RWPE1 (cell line): ENCODE measurements at regions not wholly inside any gene's neighbourhood (a gene's known extent, or its start where the extent isn't known, plus 50 kb on each side); places are given as distances from the start of the nearest gene placed in this dataset.
A peak's percentile ranks its signal among the peaks of the same experiment; 100 is the strongest.
"Not testable (repeated sequence)": the region's sequence is repeated elsewhere in the genome, so short reads cannot be mapped to it uniquely, and the experiment has no call there.

ENCODE experiments used
- CTCF ChIA-PET: fragments of 350-600 bp; sonication (Branson Sonifier 250); formaldehyde crosslinking; extraction: SDS; loops from one replicate; lab custom pipeline; 2021; lab: Yijun Ruan, JAX
- POLR2A ChIA-PET: fragments of 400-600 bp; formaldehyde crosslinking; extraction: SDS; loops from one replicate; lab custom pipeline; 2020; ENCODE audit warnings: antibody characterized with exemption; ENCODE audit not compliant: low non-redundant PET; lab: Yijun Ruan, JAX
- DNase-seq: peaks from one replicate; pipeline ENCODE4 v3.0.0; 2012; ENCODE audit warnings: low spot score
- H3K27ac ChIP-seq: fragments of 450-650 bp; 2 replicates; pipeline ENCODE4 v1.5.1; 2017
- CTCF ChIP-seq: fragments of 450-650 bp; conservative IDR thresholded peaks from 2 replicates; pipeline ENCODE4 v1.5.1; 2017; ENCODE audit warnings: low read depth, mild to moderate bottlenecking

GRCh38 chr5:91315701-91316100, 67.4 kb downstream of the ARRDC3 start:
- DNase-seq: no peak
- CTCF ChIA-PET: no interaction called here
- TF ChIP-seq CTCF: no peak
- POLR2A ChIA-PET: no interaction called here
- no peak overlapping the region for H3K27ac ChIP-seq

- peak overlapping the region; percentile 52 for H3K27ac ChIP-seq
- POLR2A ChIA-PET: no interaction called here
- CTCF ChIA-PET: interaction anchor here (0.9 to 1.4 kb wide), 3 partner anchors 69 to 382 kb away, joined by 3 read pairs; no protein-coding TSS in a partner anchor
Observed at GRCh38 chr5:91313757-91314673, 69.1 kb downstream of the ARRDC3 start.

GRCh38 chr5:91312698-91313097, 70.4 kb downstream of the ARRDC3 start:
- no peak overlapping the region for H3K27ac ChIP-seq
- no peak for DNase-seq
- ChIA-PET CTCF (interaction anchor here (1.1 to 1.9 kb wide), 3 partner anchors 63 to 381 kb away, joined by 3 to 6 read pairs (median 4); no protein-coding TSS in a partner anchor), POLR2A (no interaction called here)
- no peak for TF ChIP-seq CTCF

More at GRCh38 chr5:91313757-91314673, 69.1 kb downstream of the ARRDC3 start:
- peak; percentile 87 for DNase-seq
- no peak for TF ChIP-seq CTCF

- ChIA-PET CTCF (interaction anchor here (0.6 to 1.9 kb wide), 4 partner anchors 31 to 99 kb away, joined by 3 to 6 read pairs (median 4); no protein-coding TSS in a partner anchor), POLR2A (interaction anchor here (1.7 kb wide), 1 partner anchor 69 kb away, joined by 19 read pairs; no protein-coding TSS in a partner anchor)
- no peak for TF ChIP-seq CTCF
- peak overlapping the region; percentile 87 for H3K27ac ChIP-seq
- peak; percentile 98 for DNase-seq
Observed at GRCh38 chr5:91311697-91312501, 71.2 kb downstream of the ARRDC3 start.

- H3K27ac ChIP-seq: peak overlapping the region; percentile 87
- ChIA-PET POLR2A (interaction anchor here (1.7 kb wide), 1 partner anchor 69 kb away, joined by 19 read pairs; no protein-coding TSS in a partner anchor), CTCF (interaction anchor here (0.5 to 1.9 kb wide), 5 partner anchors 31 to 283 kb away, joined by 3 to 6 read pairs (median 3); no protein-coding TSS in a partner anchor)
- no peak for TF ChIP-seq CTCF
- DNase-seq: no peak
Observed at GRCh38 chr5:91311168-91311696, 71.9 kb downstream of the ARRDC3 start.

- POLR2A ChIA-PET: not testable (repeated sequence)
Observed at GRCh38 chr5:91308157-91308556, 75.0 kb downstream of the ARRDC3 start.

More at GRCh38 chr5:91308157-91308556, 75.0 kb downstream of the ARRDC3 start:
- not testable (repeated sequence) for H3K27ac ChIP-seq, DNase-seq
- CTCF ChIA-PET: interaction anchor here (0.6 kb wide), 1 partner anchor 40 kb away, joined by 3 read pairs; no protein-coding TSS in a partner anchor
